Activated CD8-positive, alpha-beta T cell treated with anti-CD3 and anti-CD28 coated beads for 36 hours (primary cell): ENCODE measurements at regions not wholly inside any gene's neighbourhood (a gene's known extent, or its start where the extent isn't known, plus 50 kb on each side); places are given as distances from the start of the nearest gene placed in this dataset.
"Not testable (repeated sequence)": the region's sequence is repeated elsewhere in the genome, so short reads cannot be mapped to it uniquely, and the experiment has no call there.

Experiments used
- ATAC-seq: fragments of 200-7000 bp; cut with Tn5 transposase; one replicate; pipeline ENCODE4 v1.10.0; 2021; ENCODE audit warnings: mild to moderate bottlenecking, moderate library complexity
- CTCF ChIA-PET: fragments of 350-600 bp; sonication (Branson Sonifier 250); formaldehyde crosslinking; loops from one replicate; lab custom pipeline; 2021; ENCODE audit warnings: antibody characterized with exemption; lab: Charles Lee
- POLR2A ChIA-PET: fragments of 350-600 bp; sonication (Branson Sonifier 250); formaldehyde crosslinking; loops from one replicate; lab custom pipeline; 2021; ENCODE audit warnings: antibody characterized with exemption; lab: Charles Lee
- DNase-seq: peaks from one replicate; pipeline ENCODE4 v3.0.0-alpha.2; 2020
- H3K27ac Mint-ChIP-seq: one replicate; pipeline ENCODE4 v1.8.0; 2021; ENCODE audit warnings: mild to moderate bottlenecking, mixed read lengths
- H3K27me3 Mint-ChIP-seq: one replicate; pipeline ENCODE4 v1.8.0; 2021; ENCODE audit warnings: mixed read lengths
- H3K36me3 Mint-ChIP-seq: one replicate; pipeline ENCODE4 v1.8.0; 2021; ENCODE audit warnings: low read depth, mixed read lengths
- H3K4me1 Mint-ChIP-seq: one replicate; pipeline ENCODE4 v1.8.0; 2021; ENCODE audit warnings: low read depth, mixed read lengths
- H3K4me3 Mint-ChIP-seq: one replicate; pipeline ENCODE4 v1.8.0; 2021; ENCODE audit warnings: mild to moderate bottlenecking, moderate library complexity, mixed read lengths
- H3K9me3 Mint-ChIP-seq: one replicate; pipeline ENCODE4 v1.8.0; 2021; ENCODE audit warnings: mixed read lengths
- CTCF ChIP-seq: fragments of 200-600 bp; IDR thresholded peaks from one replicate; pipeline ENCODE4 v1.8.0; 2022; ENCODE audit warnings: antibody characterized with exemption, mild to moderate bottlenecking
- intact Hi-C: fragments of 100-400 bp; cut with micrococcal nuclease; formaldehyde crosslinking; loops from one replicate; pipeline ENCODE4 v1.10.0; 2022

- intact Hi-C loops: no loop called here
- no peaks in the 10 kb centered on the region for H3K27me3 Mint-ChIP-seq
- ChIA-PET CTCF (no interaction called here), POLR2A (no interaction called here)
- no peaks in the 10 kb centered on the region for H3K4me1 Mint-ChIP-seq
- no peak overlapping the region for H3K27ac Mint-ChIP-seq
- DNase-seq: no peak
- ATAC-seq: no peak
- peaks cover 3% of the 10 kb centered on the region for H3K9me3 Mint-ChIP-seq
- no peak overlapping the region for H3K4me3 Mint-ChIP-seq
- no peak for TF ChIP-seq CTCF
- H3K36me3 Mint-ChIP-seq: no peaks in the 10 kb centered on the region
These were observed 507.1 kb downstream of the IGSF11 start for GRCh38 chr3:118527514-118528044.

- intact Hi-C loops: no loop called here
- DNase-seq (no peak), ATAC-seq (no peak)
- Mint-ChIP-seq H3K4me3 (no peak overlapping the region), H3K4me1 (no peaks in the 10 kb centered on the region), H3K36me3 (no peaks in the 10 kb centered on the region), H3K27ac (no peak overlapping the region), H3K9me3 (peaks cover 2% of the 10 kb centered on the region), H3K27me3 (no peaks in the 10 kb centered on the region)
- no peak for TF ChIP-seq CTCF
- CTCF ChIA-PET: no interaction called here
- POLR2A ChIA-PET: no interaction called here
These were observed 505.1 kb downstream of the IGSF11 start for GRCh38 chr3:118529554-118529953.

- no peak for TF ChIP-seq CTCF
- H3K4me3 Mint-ChIP-seq: no peak overlapping the region
- no peak overlapping the region for H3K27ac Mint-ChIP-seq
- POLR2A ChIA-PET: no interaction called here
- ATAC-seq (no peak), DNase-seq (no peak)
- no peaks in the 10 kb centered on the region for H3K4me1 Mint-ChIP-seq
- CTCF ChIA-PET: no interaction called here
- H3K36me3 Mint-ChIP-seq: no peaks in the 10 kb centered on the region
- peaks cover 3% of the 10 kb centered on the region for H3K9me3 Mint-ChIP-seq
- intact Hi-C loops: no loop called here
- H3K27me3 Mint-ChIP-seq: no peaks in the 10 kb centered on the region
These were observed 504.2 kb downstream of the IGSF11 start for GRCh38 chr3:118530350-118530922.

GRCh38 chr3:118530927-118531356 lies 503.7 kb downstream of the IGSF11 start:
- DNase-seq, H3K36me3 Mint-ChIP-seq, POLR2A ChIA-PET, H3K9me3 Mint-ChIP-seq, intact Hi-C loops, H3K4me3 Mint-ChIP-seq, H3K27me3 Mint-ChIP-seq, H3K27ac Mint-ChIP-seq, H3K4me1 Mint-ChIP-seq, ATAC-seq, CTCF ChIA-PET: not testable (repeated sequence)

- Mint-ChIP-seq H3K27ac (no peak overlapping the region), H3K27me3 (no peaks in the 10 kb centered on the region), H3K4me1 (no peaks in the 10 kb centered on the region), H3K4me3 (no peak overlapping the region), H3K36me3 (no peaks in the 10 kb centered on the region), H3K9me3 (peaks cover 6% of the 10 kb centered on the region)
- ATAC-seq (no peak), DNase-seq (no peak)
- ChIA-PET POLR2A (no interaction called here), CTCF (no interaction called here)
- intact Hi-C loops: no loop called here
- TF ChIP-seq CTCF: no peak
These were observed 502.8 kb downstream of the IGSF11 start for GRCh38 chr3:118531816-118532215.
